GM12875 (cell line): ENCODE measurements at regions not wholly inside any gene's neighbourhood (a gene's known extent, or its start where the extent isn't known, plus 50 kb on each side); places are given as distances from the start of the nearest gene placed in this dataset.

ENCODE experiments used
- H3K4me3 ChIP-seq: one replicate; pipeline ENCODE4 v1.5.1; 2011; ENCODE audit warnings: low read depth, low read length, control low read depth
- TF ChIP-seq, protein P1 (sequence below): IDR thresholded peaks from 2 replicates; pipeline ENCODE4 v1.5.1; 2011; ENCODE audit warnings: low read depth, mild to moderate bottlenecking, control low read depth, inconsistent platforms, low read length, moderate library complexity, borderline replicate concordance; ENCODE audit not compliant: insufficient read depth

DNA sequence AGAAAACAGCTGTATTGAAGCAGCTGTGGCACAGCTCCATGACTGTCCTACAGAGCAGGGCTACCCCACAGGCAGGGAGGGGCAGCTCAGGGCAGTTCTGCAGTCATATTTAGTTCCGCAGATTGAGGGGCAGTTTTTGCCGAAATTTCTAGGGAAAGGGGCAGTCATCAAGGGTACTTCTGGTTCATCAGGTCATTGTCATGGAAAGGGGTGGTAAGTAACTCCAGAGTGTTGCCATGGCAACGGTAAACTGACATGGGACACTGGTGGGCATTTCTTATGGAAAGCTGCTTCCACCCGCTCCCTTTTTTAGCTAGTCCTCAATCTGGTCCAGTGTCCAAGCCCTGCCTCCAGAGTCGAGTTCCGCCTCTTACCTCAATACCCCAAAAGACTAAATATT is 702.8 kb downstream of the LIG4 start:
- no peak overlapping the region for H3K4me3 ChIP-seq
- TF ChIP-seq, protein P1, sequence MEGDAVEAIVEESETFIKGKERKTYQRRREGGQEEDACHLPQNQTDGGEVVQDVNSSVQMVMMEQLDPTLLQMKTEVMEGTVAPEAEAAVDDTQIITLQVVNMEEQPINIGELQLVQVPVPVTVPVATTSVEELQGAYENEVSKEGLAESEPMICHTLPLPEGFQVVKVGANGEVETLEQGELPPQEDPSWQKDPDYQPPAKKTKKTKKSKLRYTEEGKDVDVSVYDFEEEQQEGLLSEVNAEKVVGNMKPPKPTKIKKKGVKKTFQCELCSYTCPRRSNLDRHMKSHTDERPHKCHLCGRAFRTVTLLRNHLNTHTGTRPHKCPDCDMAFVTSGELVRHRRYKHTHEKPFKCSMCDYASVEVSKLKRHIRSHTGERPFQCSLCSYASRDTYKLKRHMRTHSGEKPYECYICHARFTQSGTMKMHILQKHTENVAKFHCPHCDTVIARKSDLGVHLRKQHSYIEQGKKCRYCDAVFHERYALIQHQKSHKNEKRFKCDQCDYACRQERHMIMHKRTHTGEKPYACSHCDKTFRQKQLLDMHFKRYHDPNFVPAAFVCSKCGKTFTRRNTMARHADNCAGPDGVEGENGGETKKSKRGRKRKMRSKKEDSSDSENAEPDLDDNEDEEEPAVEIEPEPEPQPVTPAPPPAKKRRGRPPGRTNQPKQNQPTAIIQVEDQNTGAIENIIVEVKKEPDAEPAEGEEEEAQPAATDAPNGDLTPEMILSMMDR: no peak

DNA sequence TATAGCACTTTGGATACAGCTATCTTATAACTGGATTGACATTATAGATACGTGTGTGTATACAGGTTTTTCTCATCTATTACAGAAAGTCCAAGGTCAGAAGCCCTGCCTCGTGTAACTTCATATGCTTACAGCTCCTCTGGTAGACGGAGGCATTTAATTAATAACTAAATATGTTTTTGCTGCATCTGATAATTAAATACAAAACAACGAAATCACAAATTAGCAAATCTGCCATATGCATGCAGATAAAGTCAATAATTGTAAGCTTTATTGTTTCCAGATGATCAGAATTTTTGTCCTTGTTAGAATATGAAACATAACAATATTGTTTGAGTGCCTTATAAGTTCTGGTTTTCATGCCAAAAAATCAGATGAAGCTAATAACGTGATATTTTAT is 717.7 kb downstream of the LIG4 start:
- H3K4me3 ChIP-seq: no peak overlapping the region
- TF ChIP-seq, protein P1: no peak

DNA sequence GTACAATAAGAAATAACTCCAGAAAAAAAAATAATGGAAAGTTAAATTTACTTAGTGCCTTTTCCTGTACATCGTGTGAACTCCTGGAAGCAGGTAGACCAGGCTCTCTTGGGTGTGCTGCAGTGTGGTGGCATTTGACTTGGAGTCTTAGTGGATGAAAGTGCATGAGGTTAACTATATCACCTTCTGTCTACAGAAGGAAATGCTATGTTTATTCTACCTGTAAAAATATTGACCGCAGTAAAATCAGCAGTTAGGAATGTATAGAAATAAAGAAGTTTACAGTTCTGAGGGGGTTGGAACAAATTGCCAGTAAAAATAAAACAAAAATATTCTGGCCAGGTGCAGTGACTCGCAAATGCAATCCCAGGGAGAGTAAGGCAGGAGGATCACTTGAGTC is 722.1 kb downstream of the LIG4 start:
- TF ChIP-seq, protein P1: no peak
- H3K4me3 ChIP-seq: no peak overlapping the region

DNA sequence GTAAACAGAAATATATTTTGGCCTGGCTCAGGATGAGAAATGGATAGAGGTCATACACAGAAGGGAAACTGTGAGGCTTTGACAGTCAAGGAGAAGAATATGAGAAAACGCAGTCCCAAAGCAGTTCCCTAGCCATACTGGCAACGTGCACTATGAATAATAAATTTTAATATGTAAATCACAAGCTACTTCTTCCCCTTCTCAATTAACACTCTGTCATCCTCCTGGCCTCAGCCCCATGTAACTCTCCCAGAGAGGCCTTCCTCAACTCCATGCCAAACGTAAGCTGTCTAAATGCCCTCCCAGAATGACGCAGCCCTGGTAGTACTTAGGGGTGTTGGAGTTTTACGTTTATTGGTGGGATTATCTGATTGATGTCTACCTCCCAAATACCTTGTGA is 732.6 kb downstream of the LIG4 start:
- TF ChIP-seq, protein P1: no peak

DNA sequence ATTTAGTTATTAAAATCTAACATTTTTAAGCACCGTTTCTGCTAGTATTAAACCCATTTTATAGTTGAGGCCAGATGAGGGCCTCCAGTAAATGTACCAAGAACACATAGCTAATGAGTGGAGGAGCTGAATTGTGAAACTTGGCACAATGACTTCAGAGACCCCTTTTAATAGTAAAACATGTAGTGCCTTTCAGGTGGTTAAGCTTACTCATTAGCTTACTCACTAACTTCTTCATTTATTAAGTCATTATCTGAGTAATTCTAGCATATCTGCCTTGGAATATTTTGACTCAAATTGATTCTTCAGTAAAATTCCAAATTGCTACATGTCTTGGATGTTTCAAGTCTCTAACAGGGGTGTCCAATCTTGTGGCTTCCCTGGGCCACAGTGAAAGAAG is 735.2 kb downstream of the LIG4 start:
- no peak overlapping the region for H3K4me3 ChIP-seq
- TF ChIP-seq, protein P1: no peak

More for the DNA sequence above, 732.6 kb downstream of the LIG4 start:
- no peak overlapping the region for H3K4me3 ChIP-seq

DNA sequence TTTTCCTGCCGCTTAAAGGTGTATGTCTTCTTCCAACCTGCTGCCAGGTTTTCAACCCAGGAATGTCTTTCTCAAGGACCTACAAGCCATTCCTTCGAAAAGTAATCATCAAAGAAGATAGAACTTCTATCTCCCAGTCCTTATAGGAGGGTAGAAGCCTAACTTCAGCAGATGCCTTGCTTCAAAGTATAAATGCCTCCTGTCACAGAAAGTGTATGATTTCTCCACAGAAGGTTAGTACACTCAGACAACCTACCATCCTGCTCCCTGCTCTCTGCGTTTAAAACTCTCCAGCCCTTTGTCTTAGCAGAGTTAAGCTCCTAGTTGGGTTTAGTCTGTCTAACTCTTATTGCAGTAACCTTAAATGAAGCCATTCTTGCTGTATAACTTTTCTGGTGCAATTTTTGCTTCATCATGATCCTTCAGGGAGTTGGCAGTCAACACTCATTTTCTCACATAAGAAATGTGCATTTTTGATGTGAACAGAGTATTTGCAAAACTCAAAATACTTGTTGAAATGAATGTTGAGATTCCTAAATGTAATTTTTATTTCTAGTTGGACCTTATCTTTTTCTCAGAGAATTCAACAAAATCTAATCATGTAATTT is 737.5 kb downstream of the LIG4 start:
- TF ChIP-seq, protein P1: no peak

DNA sequence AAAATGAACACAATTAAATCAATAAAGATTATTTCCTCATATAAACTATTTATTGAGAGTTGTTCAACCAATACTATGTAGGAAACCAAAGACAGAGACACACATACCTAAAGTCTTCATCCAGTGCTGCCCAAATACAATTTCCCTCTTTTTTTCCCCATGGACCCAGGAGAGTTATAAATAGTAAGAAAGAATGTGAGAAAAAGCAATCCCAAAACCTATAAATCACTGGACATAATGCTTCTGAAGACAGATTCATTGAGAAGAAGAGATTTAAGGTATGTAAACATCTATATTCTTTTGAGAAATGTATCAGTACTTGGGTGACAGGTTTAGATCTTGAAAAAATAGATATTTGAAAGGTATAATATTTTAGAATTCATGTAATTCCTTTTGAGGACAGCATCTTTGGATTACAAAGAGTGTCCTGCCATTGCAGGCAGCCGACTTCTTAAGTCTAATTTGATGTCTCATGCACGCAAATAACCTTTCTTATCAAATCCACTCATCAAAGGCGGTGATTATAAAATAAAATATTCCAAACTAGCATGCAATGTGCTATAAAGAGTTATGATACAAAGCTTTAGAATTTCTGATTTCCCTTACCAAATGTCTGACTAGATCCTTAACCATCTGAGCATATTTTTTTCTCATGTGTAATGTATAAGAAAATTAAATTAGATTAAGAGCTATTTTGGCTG is 739.4 kb downstream of the LIG4 start:
- TF ChIP-seq, protein P1: no peak
- H3K4me3 ChIP-seq: no peak overlapping the region

More for the DNA sequence above, 737.5 kb downstream of the LIG4 start:
- H3K4me3 ChIP-seq: no peak overlapping the region
